Cardiac fibroblast (primary cell): ENCODE measurements at regions not wholly inside any gene's neighbourhood (a gene's known extent, or its start where the extent isn't known, plus 50 kb on each side); places are given as distances from the start of the nearest gene placed in this dataset.

Experiments
- DNase-seq, 2 donors: peaks; one replicate each; pipeline versions ENCODE4 v3.0.0 to v3.0.0-alpha.2; 2010; ENCODE audit warnings: low read depth in 2 of 2
- H3K4me3 ChIP-seq, 2 donors: replicated peaks in 1 of 2; 1 replicate in 1 of 2; 2 replicates in 1 of 2; pipeline ENCODE4 v1.5.1; 2011; ENCODE audit warnings: low read depth in 2 of 2, low read length in 2 of 2, mild to moderate bottlenecking in 2 of 2, moderate library complexity in 1 of 2
- TF ChIP-seq, protein P1 (sequence below): IDR thresholded peaks from one replicate; pipeline ENCODE4 v1.5.1; 2011; ENCODE audit warnings: low read depth, mild to moderate bottlenecking, low read length, inconsistent platforms

DNA sequence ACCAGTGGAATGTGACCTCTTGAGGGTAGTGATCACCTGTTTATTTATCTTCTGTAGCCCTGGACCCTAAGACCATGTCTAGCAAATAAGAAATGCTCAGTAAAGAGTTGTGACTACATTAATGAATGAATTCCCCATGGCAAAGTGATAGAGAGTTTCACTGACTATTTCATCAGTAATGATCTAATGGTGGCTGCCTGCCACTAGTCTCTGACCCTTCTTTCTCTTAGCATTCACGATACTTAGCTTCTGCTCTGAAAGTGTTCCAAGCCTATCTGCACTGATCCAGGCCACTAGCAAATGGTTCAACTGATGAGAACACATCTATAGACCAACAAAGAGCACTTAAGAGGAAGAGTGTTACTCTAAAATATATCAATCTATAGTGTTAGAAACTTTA lies 50.0 kb upstream of the RASGEF1B start:
- no peak for DNase-seq
- H3K4me3 ChIP-seq: no peak overlapping the region
- TF ChIP-seq, protein P1, sequence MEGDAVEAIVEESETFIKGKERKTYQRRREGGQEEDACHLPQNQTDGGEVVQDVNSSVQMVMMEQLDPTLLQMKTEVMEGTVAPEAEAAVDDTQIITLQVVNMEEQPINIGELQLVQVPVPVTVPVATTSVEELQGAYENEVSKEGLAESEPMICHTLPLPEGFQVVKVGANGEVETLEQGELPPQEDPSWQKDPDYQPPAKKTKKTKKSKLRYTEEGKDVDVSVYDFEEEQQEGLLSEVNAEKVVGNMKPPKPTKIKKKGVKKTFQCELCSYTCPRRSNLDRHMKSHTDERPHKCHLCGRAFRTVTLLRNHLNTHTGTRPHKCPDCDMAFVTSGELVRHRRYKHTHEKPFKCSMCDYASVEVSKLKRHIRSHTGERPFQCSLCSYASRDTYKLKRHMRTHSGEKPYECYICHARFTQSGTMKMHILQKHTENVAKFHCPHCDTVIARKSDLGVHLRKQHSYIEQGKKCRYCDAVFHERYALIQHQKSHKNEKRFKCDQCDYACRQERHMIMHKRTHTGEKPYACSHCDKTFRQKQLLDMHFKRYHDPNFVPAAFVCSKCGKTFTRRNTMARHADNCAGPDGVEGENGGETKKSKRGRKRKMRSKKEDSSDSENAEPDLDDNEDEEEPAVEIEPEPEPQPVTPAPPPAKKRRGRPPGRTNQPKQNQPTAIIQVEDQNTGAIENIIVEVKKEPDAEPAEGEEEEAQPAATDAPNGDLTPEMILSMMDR: no peak
